ENCODE measurements at regions not wholly inside any gene's neighbourhood (a gene's known extent, or its start where the extent isn't known, plus 50 kb on each side); places are given as distances from the start of the nearest gene placed in this dataset.

- no peak for TF ChIP-seq CTCF (conservative IDR thresholded peaks at IDR 0.05; ENCODE audit: control insufficient read depth, insufficient read depth, low read depth, low read length)
- no peak overlapping the region for H3K4me3 ChIP-seq (ENCODE audit: control insufficient read depth, low read depth, low read length)
- no peak for DNase-seq (ENCODE audit: low read depth)
These were observed 83.0 kb upstream of the GRXCR1 start for GRCh38 chr4:42809419-42810084.

- H3K4me3 ChIP-seq (ENCODE audit: control insufficient read depth, low read depth, low read length) = no peak overlapping the region
- no peak for TF ChIP-seq CTCF (conservative IDR thresholded peaks at IDR 0.05; ENCODE audit: control insufficient read depth, insufficient read depth, low read depth, low read length)
- DNase-seq (ENCODE audit: low read depth) = no peak
These were observed 86.1 kb upstream of the GRXCR1 start for GRCh38 chr4:42806303-42806835.

DNA sequence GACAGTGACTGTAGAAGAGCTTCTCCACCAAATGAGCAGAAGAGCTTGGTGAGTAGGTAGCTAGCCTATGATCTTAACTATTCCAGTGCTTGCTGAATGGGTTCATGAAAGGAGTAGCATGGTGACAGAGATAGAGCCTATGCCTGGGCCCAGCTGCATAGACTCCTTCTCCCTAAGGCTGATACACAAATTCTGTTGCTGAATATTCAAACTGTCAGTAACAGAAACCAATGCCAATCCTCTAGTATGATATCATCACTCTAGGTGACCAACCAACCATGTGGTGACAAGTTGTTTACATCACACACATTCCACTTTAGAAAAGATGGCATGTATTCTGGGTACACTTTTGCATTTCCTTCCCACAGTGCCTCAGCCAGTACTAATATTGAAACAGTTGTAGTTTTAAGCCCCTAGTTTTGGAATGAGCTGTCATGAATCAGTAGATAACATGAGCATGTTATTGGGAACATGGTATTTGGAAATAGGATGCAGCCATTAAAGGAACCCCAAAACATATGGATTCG is 103.4 kb upstream of the GRXCR1 start:
- no peak for TF ChIP-seq CTCF (conservative IDR thresholded peaks at IDR 0.05; ENCODE audit: control insufficient read depth, insufficient read depth, low read depth, low read length)
- no peak for DNase-seq (ENCODE audit: low read depth)
- H3K4me3 ChIP-seq (ENCODE audit: control insufficient read depth, low read depth, low read length) = no peak overlapping the region

- TF ChIP-seq CTCF (conservative IDR thresholded peaks at IDR 0.05; ENCODE audit: control insufficient read depth, insufficient read depth, low read depth, low read length) = no peak
- H3K4me3 ChIP-seq (ENCODE audit: control insufficient read depth, low read depth, low read length) = no peak overlapping the region
- DNase-seq (ENCODE audit: low read depth) = no peak
These were observed 105.4 kb upstream of the GRXCR1 start for GRCh38 chr4:42787079-42787463.

DNA sequence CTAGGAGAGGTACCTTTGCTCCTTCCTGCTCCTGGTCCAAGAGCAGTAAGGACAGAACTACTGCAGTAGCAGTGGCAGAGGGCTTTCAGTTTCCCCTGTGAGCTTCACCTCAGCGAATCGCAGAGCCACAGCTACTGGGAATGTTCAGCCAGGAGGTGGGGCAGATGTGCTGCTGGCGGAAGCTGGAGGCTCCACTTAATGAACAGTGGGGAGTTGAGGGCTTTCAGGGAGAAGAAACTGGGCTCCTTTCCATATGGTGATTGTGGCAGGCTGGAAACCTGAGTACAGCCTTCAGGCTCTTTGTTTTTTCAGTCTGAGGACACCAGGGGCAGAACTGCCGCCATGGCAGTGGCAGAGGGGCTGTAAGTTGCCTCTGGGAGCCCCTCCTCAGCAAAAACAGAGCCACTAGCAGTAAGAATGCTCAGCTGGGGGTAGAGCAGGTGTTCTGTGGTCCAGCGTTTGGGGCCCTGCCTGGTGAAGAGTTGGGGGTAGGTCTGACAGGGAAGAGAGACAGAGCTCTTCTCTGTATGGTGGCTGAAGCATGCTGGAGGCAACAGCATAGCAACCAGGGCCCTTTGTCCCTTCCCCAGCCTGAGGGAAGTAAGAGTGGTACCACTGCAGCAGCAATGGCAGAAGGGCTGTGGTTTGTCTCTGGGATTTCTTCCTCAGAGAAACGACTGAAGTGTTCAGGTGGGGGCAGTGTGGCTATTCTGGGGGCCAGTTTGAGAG is 106.0 kb upstream of the GRXCR1 start:
- TF ChIP-seq CTCF (conservative IDR thresholded peaks at IDR 0.05; ENCODE audit: control insufficient read depth, insufficient read depth, low read depth, low read length) = no peak
- no peak overlapping the region for H3K4me3 ChIP-seq (ENCODE audit: control insufficient read depth, low read depth, low read length)
- DNase-seq (ENCODE audit: low read depth) = no peak

DNA sequence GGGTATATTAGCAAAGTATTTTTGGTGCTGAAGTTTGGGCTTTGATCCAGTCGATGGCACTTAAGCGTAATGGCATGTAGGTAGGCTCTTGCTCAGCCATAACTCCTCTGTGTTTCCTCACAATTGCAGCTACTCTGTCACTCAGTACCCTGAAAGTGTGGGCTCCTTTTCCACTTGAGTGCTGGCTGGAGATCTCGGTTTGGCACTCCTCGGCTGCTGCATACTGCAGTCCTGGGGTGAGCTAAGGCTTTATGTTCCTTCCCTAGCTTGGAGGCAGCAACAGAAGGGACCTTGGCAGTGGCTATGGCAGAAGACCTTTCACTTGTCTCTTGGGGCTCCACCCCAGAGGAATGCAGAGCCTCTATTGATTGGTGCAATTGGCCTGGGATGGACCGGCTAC is 106.7 kb upstream of the GRXCR1 start:
- DNase-seq (ENCODE audit: low read depth) = no peak
- H3K4me3 ChIP-seq (ENCODE audit: control insufficient read depth, low read depth, low read length) = no peak overlapping the region
- TF ChIP-seq CTCF (conservative IDR thresholded peaks at IDR 0.05; ENCODE audit: control insufficient read depth, insufficient read depth, low read depth, low read length) = no peak
